Superior temporal gyrus (tissue), 1 donor: ENCODE measurements at regions not wholly inside any gene's neighbourhood (a gene's known extent, or its start where the extent isn't known, plus 50 kb on each side); places are given as distances from the start of the nearest gene placed in this dataset.
"Not testable (repeated sequence)": the region's sequence is repeated elsewhere in the genome, so short reads cannot be mapped to it uniquely, and the experiment has no call there.

Source experiments
- DNase-seq: peaks from one replicate; pipeline ENCODE4 v3.0.0-alpha.2; 2016; ENCODE audit errors: extremely low spot score

GRCh38 chr2:189309331-189309730, 129.8 kb upstream of the COL5A2 start:
- DNase-seq = no peak

- DNase-seq = no peak
Measured at GRCh38 chr2:189312211-189312610, 129.1 kb upstream of the WDR75 start.

- DNase-seq = no peak
Measured at GRCh38 chr2:189312643-189313042, 128.6 kb upstream of the WDR75 start.

GRCh38 chr2:189318761-189319160, 122.5 kb upstream of the WDR75 start:
- no peak for DNase-seq

- not testable (repeated sequence) for DNase-seq
Measured at GRCh38 chr2:189319424-189319823, 121.8 kb upstream of the WDR75 start.

- no peak for DNase-seq
Measured at GRCh38 chr2:189327879-189328847, 113.1 kb upstream of the WDR75 start.

GRCh38 chr2:189328848-189329245, 112.4 kb upstream of the WDR75 start:
- no peak for DNase-seq

GRCh38 chr2:189336276-189336975, 104.8 kb upstream of the WDR75 start:
- peak; percentile 2 for DNase-seq

GRCh38 chr2:189337656-189338055, 103.6 kb upstream of the WDR75 start:
- no peak for DNase-seq

- no peak for DNase-seq
Measured at GRCh38 chr2:189338115-189338514, 103.2 kb upstream of the WDR75 start.

GRCh38 chr2:189341077-189341476, 100.2 kb upstream of the WDR75 start:
- no peak for DNase-seq

GRCh38 chr2:189344043-189344442, 97.2 kb upstream of the WDR75 start:
- no peak for DNase-seq

- peak; percentile 32 for DNase-seq
Measured at GRCh38 chr2:189347540-189347939, 93.7 kb upstream of the WDR75 start.

- no peak for DNase-seq
Measured at GRCh38 chr2:189348369-189348768, 92.9 kb upstream of the WDR75 start.

- DNase-seq = no peak
Measured at GRCh38 chr2:189350540-189351209, 90.6 kb upstream of the WDR75 start.

GRCh38 chr2:189351933-189352332, 89.3 kb upstream of the WDR75 start:
- DNase-seq = not testable (repeated sequence)

GRCh38 chr2:189357375-189357774, 83.9 kb upstream of the WDR75 start:
- DNase-seq = not testable (repeated sequence)

GRCh38 chr2:189360861-189361260, 80.4 kb upstream of the WDR75 start:
- DNase-seq = no peak

- no peak for DNase-seq
Measured at GRCh38 chr2:189362283-189362682, 79.0 kb upstream of the WDR75 start.

GRCh38 chr2:189363559-189363958, 77.7 kb upstream of the WDR75 start:
- DNase-seq = no peak

GRCh38 chr2:189364607-189365006, 76.7 kb upstream of the WDR75 start:
- DNase-seq = no peak

- DNase-seq = no peak
Measured at GRCh38 chr2:189366349-189366748, 74.9 kb upstream of the WDR75 start.
